Right lobe of liver (tissue), 4 donors: ENCODE measurements at regions not wholly inside any gene's neighbourhood (a gene's known extent, or its start where the extent isn't known, plus 50 kb on each side); places are given as distances from the start of the nearest gene placed in this dataset.
"Not testable (repeated sequence)": the region's sequence is repeated elsewhere in the genome, so short reads cannot be mapped to it uniquely, and the experiment has no call there.

ENCODE experiments used
- POLR2A ChIP-seq: fragments of 450-650 bp; IDR thresholded peaks from one replicate; pipeline ENCODE4 v1.6.1; 2017; ENCODE audit warnings: antibody characterized with exemption, mild to moderate bottlenecking
- TF ChIP-seq, protein P1 (sequence below), 4 donors: fragments of 200-600 bp in 3 of 4; fragments of 450-650 bp in 1 of 4; IDR thresholded peaks; one replicate each; pipeline versions ENCODE4 v1.5.1 to v1.8.0; 2016 to 2022; ENCODE audit warnings: antibody characterized with exemption in 4 of 4, mild to moderate bottlenecking in 2 of 4
- donor health status: DM: no; HTN: no; CAD: no.
- donor health status: DM: no; HTN: no; CAD: no.
- donor health status: DM: no; HTN: yes; CAD: no.

GRCh38 chr3:145709779-145710178, 451.2 kb downstream of the PLOD2 start:
- not testable (repeated sequence) for TF ChIP-seq POLR2A
- TF ChIP-seq, protein P1, sequence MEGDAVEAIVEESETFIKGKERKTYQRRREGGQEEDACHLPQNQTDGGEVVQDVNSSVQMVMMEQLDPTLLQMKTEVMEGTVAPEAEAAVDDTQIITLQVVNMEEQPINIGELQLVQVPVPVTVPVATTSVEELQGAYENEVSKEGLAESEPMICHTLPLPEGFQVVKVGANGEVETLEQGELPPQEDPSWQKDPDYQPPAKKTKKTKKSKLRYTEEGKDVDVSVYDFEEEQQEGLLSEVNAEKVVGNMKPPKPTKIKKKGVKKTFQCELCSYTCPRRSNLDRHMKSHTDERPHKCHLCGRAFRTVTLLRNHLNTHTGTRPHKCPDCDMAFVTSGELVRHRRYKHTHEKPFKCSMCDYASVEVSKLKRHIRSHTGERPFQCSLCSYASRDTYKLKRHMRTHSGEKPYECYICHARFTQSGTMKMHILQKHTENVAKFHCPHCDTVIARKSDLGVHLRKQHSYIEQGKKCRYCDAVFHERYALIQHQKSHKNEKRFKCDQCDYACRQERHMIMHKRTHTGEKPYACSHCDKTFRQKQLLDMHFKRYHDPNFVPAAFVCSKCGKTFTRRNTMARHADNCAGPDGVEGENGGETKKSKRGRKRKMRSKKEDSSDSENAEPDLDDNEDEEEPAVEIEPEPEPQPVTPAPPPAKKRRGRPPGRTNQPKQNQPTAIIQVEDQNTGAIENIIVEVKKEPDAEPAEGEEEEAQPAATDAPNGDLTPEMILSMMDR (IDR thresholded peaks at IDR 0.05): not testable (repeated sequence)
